Naive B cell (primary cell): ENCODE measurements at regions not wholly inside any gene's neighbourhood (a gene's known extent, or its start where the extent isn't known, plus 50 kb on each side); places are given as distances from the start of the nearest gene placed in this dataset.
"Not testable (repeated sequence)": the region's sequence is repeated elsewhere in the genome, so short reads cannot be mapped to it uniquely, and the experiment has no call there.

Experiments
- ATAC-seq, 2 donors: fragments of 150-1000 bp; cut with Tn5 transposase; 2 replicates each; pipeline ENCODE4 v1.10.0; 2021; ENCODE audit warnings: low read depth in 2 of 2, mild to moderate bottlenecking in 2 of 2, moderate library complexity in 2 of 2
- DNase-seq: peaks from one replicate; pipeline ENCODE4 v3.0.0; 2022
- H3K27ac Mint-ChIP-seq, 6 donors: one replicate each; pipeline ENCODE4 v1.8.0; 2020 to 2022; ENCODE audit warnings: mild to moderate bottlenecking in 6 of 6, mixed read lengths in 6 of 6, moderate library complexity in 5 of 6, inconsistent platforms in 2 of 6
- H3K27me3 Mint-ChIP-seq, 3 donors: one replicate each; pipeline ENCODE4 v1.8.0; 2021 to 2022; ENCODE audit warnings: mixed read lengths in 3 of 3, mild to moderate bottlenecking in 1 of 3
- H3K36me3 Mint-ChIP-seq, 2 donors: one replicate each; pipeline ENCODE4 v1.8.0; 2020 to 2022; ENCODE audit warnings: mixed read lengths in 2 of 2, inconsistent platforms in 1 of 2, mild to moderate bottlenecking in 1 of 2
- H3K4me1 Mint-ChIP-seq, 3 donors: one replicate each; pipeline ENCODE4 v1.8.0; 2020 to 2022; ENCODE audit warnings: mixed read lengths in 3 of 3, inconsistent platforms in 1 of 3, mild to moderate bottlenecking in 1 of 3, moderate library complexity in 1 of 3
- H3K4me3 Mint-ChIP-seq, 8 donors: one replicate each; pipeline ENCODE4 v1.8.0; 2020 to 2022; ENCODE audit warnings: mild to moderate bottlenecking in 8 of 8, mixed read lengths in 8 of 8, moderate library complexity in 8 of 8, inconsistent platforms in 2 of 8
- H3K9me3 Mint-ChIP-seq, 7 donors: one replicate each; pipeline ENCODE4 v1.8.0; 2020 to 2022; ENCODE audit warnings: mixed read lengths in 7 of 7, mild to moderate bottlenecking in 5 of 7, inconsistent platforms in 2 of 7, moderate library complexity in 1 of 7

DNA sequence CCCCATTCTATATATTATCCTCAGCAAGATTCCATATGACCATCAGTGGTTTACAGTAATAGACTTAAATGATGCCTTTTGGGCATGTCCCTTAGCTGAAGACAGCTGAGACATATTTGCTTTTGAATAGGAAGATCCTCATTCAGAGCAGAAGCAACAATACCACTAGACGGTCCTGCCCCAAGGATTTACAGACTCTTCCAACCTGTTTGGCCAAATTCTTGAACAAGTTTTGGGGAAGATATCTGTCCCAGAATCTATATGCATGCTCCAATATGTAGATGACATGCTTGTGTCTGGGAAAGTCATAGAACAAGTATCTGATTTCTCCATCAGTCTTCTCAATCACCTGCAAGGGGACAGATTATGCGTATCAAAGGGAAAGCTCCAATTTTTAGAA, 137.1 kb upstream of the RMP24 start:
- no peak for ATAC-seq
- Mint-ChIP-seq H3K4me3 (no peak overlapping the region), H3K9me3 (peaks cover 20 to 41% (median 38%) of the 10 kb centered on the region in 7 donors), H3K36me3 (peaks cover 4 to 27% of the 10 kb centered on the region in 2 donors), H3K27ac (no peak overlapping the region), H3K4me1 (peaks cover 0 to 25% (median 16%) of the 10 kb centered on the region in 3 donors), H3K27me3 (peaks cover 0 to 19% (median 15%) of the 10 kb centered on the region in 3 donors)
- no peak for DNase-seq

DNA sequence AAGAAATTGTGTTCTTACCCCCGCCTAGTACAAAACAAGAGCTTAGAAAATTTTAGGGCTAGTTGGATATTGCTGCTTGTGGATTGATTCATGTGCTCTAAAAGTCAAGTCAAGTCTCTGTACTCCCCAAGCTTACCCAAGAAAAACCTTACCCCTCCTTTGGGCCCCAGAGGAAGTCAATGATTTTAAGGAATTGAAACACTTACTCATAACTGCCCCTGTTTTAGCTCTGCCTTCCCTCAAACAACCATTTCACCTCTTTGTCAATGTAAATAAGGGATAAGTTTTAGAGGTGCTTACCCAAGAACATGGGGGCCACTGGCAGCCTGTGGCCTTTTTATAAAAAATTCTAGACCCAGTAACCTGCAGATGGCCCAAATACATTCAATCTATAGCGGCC, 136.6 kb upstream of the RMP24 start:
- peaks cover 4 to 25% of the 10 kb centered on the region in 2 donors for H3K36me3 Mint-ChIP-seq
- no peak overlapping the region for H3K4me3 Mint-ChIP-seq
- DNase-seq (no peak), ATAC-seq (no peak)
- peaks cover 21 to 43% (median 38%) of the 10 kb centered on the region in 7 donors for H3K9me3 Mint-ChIP-seq
- H3K4me1 Mint-ChIP-seq = peaks cover 0 to 25% (median 13%) of the 10 kb centered on the region in 3 donors
- peaks cover 0 to 19% (median 15%) of the 10 kb centered on the region in 3 donors for H3K27me3 Mint-ChIP-seq
- H3K27ac Mint-ChIP-seq = peak overlapping the region in 1 of 6 donors; percentile 29

DNA sequence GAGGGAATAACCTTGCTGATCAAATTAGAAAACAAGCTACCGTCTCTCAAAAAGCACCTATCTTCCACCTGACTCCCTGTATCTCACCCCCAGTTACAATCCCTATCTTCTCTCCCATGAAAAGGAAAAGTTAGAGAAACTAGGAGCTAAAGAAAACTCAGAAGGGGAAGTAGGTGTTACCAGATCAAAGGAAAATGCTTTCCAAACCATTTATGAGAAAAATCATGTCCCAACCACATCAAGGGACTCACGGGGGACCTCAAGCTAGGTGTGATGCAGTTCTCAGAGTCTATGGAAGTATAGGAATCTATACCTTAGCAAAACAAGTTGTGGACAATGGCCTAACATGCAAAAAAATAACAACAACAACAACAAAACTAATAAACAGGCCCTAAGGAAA, 135.5 kb upstream of the RMP24 start:
- no peak for ATAC-seq
- Mint-ChIP-seq H3K9me3 (peaks cover 16 to 44% (median 35%) of the 10 kb centered on the region in 7 donors), H3K36me3 (peaks cover 2 to 28% of the 10 kb centered on the region in 2 donors), H3K27me3 (peaks cover 0 to 25% (median 15%) of the 10 kb centered on the region in 3 donors), H3K4me1 (peaks cover 0 to 16% (median 4%) of the 10 kb centered on the region in 3 donors), H3K4me3 (no peak overlapping the region), H3K27ac (no peak overlapping the region)
- DNase-seq = no peak

DNA sequence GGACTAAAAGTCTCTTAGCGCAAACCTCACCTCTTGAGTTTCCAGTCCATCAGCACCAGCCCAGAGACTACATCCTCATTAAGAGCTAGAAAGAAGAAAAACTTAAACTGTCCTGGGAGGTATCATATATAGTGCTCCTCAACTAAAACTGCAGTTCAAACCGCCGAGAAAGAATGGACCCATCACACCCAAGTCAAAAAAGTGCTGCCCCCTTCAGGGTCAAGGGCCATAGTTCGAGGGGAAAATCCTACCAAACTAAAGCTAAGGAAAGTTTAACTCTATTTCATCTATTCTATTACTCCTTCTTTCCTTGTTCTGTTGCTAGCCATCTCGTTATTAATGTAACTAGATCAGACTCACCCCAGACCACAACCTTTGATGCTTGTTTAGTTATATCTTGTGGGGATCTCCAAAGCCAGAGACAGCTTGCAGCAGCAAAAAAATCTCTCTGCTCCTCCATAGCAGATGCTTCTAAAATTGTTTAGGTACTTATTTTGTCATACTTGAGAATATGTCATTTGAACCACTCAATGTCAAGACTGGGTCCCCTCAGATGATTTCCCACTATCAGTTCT, 134.5 kb upstream of the RMP24 start:
- Mint-ChIP-seq H3K27me3 (peaks cover 0 to 25% (median 14%) of the 10 kb centered on the region in 3 donors), H3K4me3 (no peak overlapping the region), H3K9me3 (peaks cover 10 to 34% (median 26%) of the 10 kb centered on the region in 7 donors), H3K27ac (no peak overlapping the region), H3K36me3 (peaks cover 0 to 18% of the 10 kb centered on the region in 2 donors), H3K4me1 (peaks cover 0 to 14% (median 2%) of the 10 kb centered on the region in 3 donors)
- DNase-seq (no peak), ATAC-seq (no peak)

DNA sequence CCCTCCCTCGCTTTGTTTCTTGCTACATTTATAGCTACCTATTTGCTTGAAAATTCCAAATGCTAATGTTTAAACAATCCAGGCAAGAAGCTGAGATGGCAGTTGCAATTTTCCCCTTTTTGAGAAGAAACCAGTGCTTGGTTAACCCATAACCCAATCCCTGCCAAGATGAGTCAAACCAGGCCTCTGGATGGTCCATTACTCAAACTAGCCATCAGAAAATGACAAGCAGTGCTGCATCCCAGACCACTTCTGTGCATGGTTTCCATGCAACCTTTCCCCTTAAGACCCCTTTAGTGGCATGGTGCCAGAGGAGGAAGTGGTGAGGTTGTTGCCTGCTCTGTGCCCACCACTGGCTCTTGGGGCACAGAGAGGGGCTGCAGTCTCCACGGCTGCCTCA, 131.2 kb upstream of the RMP24 start:
- ATAC-seq = no peak
- peaks cover 0 to 4% (median 0%) of the 10 kb centered on the region in 3 donors for H3K4me1 Mint-ChIP-seq

DNA sequence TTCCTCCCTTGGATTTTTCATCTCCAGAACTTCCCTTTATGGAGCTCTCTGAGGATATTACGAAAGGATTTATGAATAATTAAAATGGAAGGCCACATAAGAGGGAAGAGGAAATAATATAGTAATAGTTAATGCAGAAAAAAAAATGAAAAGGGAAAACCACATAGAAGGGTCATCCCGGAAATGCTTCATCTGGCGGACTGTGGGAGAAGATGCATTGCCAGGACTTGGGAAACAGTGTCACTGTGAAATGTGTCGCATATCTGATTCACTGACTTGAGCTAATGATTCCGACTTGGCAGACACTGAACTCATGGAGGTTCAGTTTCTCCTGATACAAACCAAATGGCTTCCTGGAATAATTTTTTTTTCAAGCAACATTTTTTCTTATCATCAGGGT, 129.9 kb upstream of the RMP24 start:
- Mint-ChIP-seq H3K9me3 (peaks cover 5 to 24% (median 18%) of the 10 kb centered on the region in 7 donors), H3K4me3 (no peak overlapping the region), H3K27me3 (peaks cover 0 to 13% (median 8%) of the 10 kb centered on the region in 3 donors), H3K27ac (no peak overlapping the region), H3K36me3 (peaks cover 0 to 22% of the 10 kb centered on the region in 2 donors), H3K4me1 (no peaks in the 10 kb centered on the region)
- ATAC-seq (no peak), DNase-seq (no peak)

More for the DNA sequence above, 131.2 kb upstream of the RMP24 start:
- Mint-ChIP-seq H3K9me3 (peaks cover 5 to 24% (median 18%) of the 10 kb centered on the region in 7 donors), H3K36me3 (peaks cover 0 to 22% of the 10 kb centered on the region in 2 donors), H3K27me3 (peaks cover 0 to 13% (median 8%) of the 10 kb centered on the region in 3 donors), H3K27ac (no peak overlapping the region), H3K4me3 (no peak overlapping the region)
- DNase-seq = no peak

DNA sequence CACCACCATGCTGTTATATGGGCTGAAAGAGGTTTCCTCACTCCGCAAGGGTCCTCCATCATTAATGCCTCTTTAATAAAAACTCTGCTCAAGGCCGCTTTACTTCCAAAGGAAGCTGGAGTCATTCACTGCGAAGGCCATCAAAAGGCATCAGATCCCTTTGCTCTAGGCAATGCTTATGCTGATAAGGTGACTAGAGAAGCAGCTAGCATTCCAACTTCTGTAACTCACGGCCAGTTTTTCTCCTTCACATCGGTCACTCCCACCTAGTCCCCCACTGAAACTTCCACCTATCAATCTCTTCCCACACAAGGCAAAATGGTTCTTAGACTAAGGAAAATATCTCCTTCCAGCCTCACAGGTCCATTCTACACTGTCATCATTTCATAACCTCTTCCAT, 124.2 kb upstream of the RMP24 start:
- H3K9me3 Mint-ChIP-seq, DNase-seq, H3K27ac Mint-ChIP-seq, H3K4me3 Mint-ChIP-seq, ATAC-seq, H3K4me1 Mint-ChIP-seq: not testable (repeated sequence)
- Mint-ChIP-seq H3K36me3 (peaks cover 0 to 11% of the 10 kb centered on the region in 2 donors), H3K27me3 (peaks cover 0 to 12% (median 6%) of the 10 kb centered on the region in 3 donors)

DNA sequence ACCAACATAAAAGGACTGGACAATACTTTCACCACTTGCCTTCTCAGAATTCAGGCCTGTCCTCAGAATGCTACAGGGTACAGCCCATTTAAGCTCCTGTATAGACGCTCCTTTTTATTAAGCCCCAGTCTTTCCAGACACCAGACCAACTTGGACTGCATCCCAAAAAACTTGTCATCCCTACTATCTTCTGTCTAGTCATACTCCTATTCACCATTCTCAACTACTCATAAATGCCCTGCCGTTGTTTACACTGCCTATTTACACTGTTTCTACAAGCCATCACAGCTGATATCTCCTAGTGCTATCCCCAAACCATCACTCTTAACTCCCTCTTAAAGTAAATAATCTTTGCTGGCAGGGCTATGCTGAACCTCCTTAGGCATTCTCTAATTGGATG, 123.2 kb upstream of the RMP24 start:
- Mint-ChIP-seq H3K27me3 (peaks cover 0 to 16% (median 10%) of the 10 kb centered on the region in 3 donors), H3K36me3 (peaks cover 0 to 11% of the 10 kb centered on the region in 2 donors)
- not testable (repeated sequence) for ATAC-seq, DNase-seq, H3K4me3 Mint-ChIP-seq, H3K27ac Mint-ChIP-seq, H3K4me1 Mint-ChIP-seq, H3K9me3 Mint-ChIP-seq

DNA sequence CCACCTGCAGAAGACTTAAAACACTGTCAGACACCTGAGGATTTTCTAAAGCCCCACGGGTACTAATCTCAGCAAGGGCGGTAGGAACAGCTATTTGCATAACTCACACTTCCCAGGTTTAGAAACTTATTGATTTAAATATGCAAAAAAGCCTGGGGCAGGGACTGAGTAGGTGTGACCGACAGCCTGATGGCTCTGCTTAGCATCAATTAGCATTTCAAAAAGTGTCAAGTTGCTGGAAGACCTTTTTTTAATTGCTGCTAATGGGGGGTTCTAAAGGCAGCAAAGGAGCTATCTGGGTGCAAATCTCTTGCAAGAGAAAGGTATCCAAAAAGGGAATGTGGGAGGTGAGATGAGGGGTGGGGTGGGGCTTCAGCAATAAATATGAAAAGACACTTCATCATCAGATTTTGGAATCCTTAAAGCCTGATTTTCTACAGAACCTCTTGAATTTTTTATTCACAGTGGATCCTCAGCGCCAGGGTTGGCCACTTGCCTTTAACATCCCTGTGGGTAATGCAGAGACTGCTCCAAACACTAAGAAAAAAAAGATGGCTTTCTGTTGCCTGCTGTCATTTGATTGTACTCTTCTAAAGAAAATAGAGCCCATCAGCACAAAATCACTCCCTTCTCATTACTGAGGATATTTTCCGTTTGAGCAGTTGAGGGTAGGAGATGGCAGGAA, 121.1 kb upstream of the RMP24 start:
- no peak for DNase-seq
- Mint-ChIP-seq H3K9me3 (peaks cover 0 to 8% (median 4%) of the 10 kb centered on the region in 7 donors), H3K27me3 (peaks cover 8 to 29% (median 14%) of the 10 kb centered on the region in 3 donors), H3K27ac (no peak overlapping the region), H3K36me3 (peaks cover 0 to 6% of the 10 kb centered on the region in 2 donors), H3K4me3 (no peak overlapping the region), H3K4me1 (no peaks in the 10 kb centered on the region)
- no peak for ATAC-seq

DNA sequence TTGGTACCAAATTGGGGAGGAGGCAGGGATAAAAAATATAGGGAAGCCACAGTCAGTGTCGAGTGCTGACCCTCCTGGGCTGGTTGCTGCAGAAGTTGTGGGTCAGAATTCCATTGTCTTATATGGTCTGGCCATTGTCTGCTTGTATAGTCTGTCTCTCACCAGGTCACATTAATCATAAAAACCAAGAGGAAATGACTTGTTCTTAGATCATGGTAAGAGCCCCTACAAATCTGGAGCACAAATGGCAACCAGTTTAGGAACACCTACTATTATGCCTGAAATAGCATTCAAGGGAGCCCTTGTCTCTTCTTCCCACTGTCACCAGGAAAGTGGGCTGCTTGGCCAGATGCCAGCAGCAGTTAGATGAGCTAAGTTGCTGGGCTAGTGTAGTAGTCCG, 119.7 kb upstream of the RMP24 start:
- no peak for DNase-seq
- Mint-ChIP-seq H3K36me3 (peaks cover 0 to 8% of the 10 kb centered on the region in 2 donors), H3K4me1 (no peaks in the 10 kb centered on the region), H3K4me3 (no peak overlapping the region), H3K27me3 (peaks cover 10 to 31% (median 15%) of the 10 kb centered on the region in 3 donors), H3K9me3 (peaks cover 0 to 9% (median 6%) of the 10 kb centered on the region in 7 donors), H3K27ac (no peak overlapping the region)
- ATAC-seq = no peak

DNA sequence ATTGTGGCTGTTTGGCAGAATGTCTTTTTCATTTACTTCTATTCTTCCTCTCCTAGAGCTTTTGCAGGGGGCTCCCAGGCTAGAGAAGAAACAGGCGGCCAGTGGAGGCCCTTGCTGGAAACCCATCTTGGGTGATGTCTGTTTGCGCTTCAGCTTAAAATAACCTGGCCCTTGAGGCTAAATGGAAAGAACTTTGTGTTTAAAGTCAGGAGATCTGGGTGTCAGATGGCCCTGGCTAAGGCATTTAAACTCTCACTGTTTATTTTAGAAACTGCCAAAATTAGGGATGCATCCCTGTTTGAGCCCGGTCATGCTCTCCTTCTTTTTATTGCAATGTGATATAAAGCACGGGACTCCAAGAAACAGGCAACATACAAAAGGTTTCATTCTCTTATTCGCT, 118.4 kb upstream of the RMP24 start:
- H3K36me3 Mint-ChIP-seq = peaks cover 4 to 8% of the 10 kb centered on the region in 2 donors
- no peak for ATAC-seq
- H3K9me3 Mint-ChIP-seq = peaks cover 0 to 9% (median 6%) of the 10 kb centered on the region in 7 donors
- no peak overlapping the region for H3K27ac Mint-ChIP-seq
- DNase-seq = no peak
- no peaks in the 10 kb centered on the region for H3K4me1 Mint-ChIP-seq
- H3K27me3 Mint-ChIP-seq = peaks cover 13 to 35% (median 15%) of the 10 kb centered on the region in 3 donors
- no peak overlapping the region for H3K4me3 Mint-ChIP-seq

DNA sequence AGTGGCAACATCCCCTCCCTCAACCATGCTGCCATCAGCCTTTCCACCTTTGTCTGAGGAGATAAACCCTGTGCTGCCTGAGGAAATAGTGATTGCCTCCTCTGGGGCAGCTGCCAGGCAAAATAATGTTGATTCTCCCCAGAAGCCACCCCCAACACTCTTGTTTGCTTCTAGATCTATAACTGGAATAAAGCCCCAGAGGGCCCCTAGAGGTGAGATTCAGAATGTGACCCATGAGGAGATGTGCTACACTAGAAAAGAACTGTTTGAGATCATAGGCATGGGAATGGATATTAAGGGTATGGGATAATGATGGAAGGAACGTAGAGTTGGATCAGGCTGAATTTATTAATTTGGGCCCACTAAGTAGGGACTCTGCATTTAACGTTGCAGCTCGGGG, 116.3 kb upstream of the RMP24 start:
- ATAC-seq (no peak), DNase-seq (no peak)
- Mint-ChIP-seq H3K9me3 (peaks cover 0 to 9% (median 6%) of the 10 kb centered on the region in 7 donors), H3K4me3 (no peak overlapping the region), H3K27me3 (peaks cover 15 to 38% (median 15%) of the 10 kb centered on the region in 3 donors), H3K4me1 (no peaks in the 10 kb centered on the region), H3K36me3 (peaks cover 5 to 8% of the 10 kb centered on the region in 2 donors), H3K27ac (no peak overlapping the region)

DNA sequence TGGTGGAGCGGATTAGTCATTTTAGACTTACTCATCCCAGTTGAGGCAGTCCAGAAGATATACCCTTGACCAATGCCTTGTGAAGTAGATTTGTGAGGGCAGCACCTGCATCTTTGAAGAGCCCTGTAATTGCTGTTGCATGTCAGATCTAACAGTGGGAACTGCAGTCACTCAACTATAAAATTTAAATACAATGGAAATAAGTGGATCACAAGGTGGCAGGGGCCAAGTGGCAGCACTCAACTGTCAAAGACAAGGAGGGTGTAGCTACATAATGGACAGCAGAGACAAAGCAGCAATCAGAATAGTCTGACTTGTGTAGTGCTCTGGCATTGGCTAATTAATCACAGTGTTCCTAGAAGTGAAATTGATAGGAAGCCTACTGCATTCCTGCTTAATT, 115.8 kb upstream of the RMP24 start:
- H3K36me3 Mint-ChIP-seq, H3K9me3 Mint-ChIP-seq, H3K4me1 Mint-ChIP-seq, DNase-seq, ATAC-seq, H3K27ac Mint-ChIP-seq, H3K4me3 Mint-ChIP-seq: not testable (repeated sequence)
- H3K27me3 Mint-ChIP-seq = peaks cover 15 to 37% (median 15%) of the 10 kb centered on the region in 3 donors

DNA sequence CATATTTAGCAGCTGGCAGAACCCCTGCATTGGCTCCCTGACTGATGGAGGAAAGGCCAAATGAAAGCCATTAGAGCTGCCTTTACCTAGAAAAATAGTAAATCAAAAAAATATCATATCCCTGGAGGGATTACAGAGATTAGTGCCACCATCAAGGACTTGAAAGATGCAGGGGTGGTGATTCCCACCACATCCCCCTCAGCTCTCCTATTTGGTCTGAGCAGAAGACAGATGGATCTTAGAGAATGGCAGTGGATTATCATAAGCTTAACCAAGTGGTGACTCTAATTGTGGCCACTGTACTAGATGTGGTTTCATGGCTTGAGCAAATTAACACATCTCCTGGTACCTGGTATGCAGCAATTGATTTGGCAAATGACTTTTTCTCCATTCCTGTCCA, 114.9 kb upstream of the RMP24 start:
- H3K4me1 Mint-ChIP-seq, ATAC-seq, H3K36me3 Mint-ChIP-seq, DNase-seq, H3K27ac Mint-ChIP-seq, H3K4me3 Mint-ChIP-seq, H3K9me3 Mint-ChIP-seq: not testable (repeated sequence)
- H3K27me3 Mint-ChIP-seq = peaks cover 15 to 32% (median 15%) of the 10 kb centered on the region in 3 donors
